Activated CD4-positive, alpha-beta T cell treated with anti-CD3 and anti-CD28 coated beads for 48 hours (primary cell): ENCODE measurements at regions not wholly inside any gene's neighbourhood (a gene's known extent, or its start where the extent isn't known, plus 50 kb on each side); places are given as distances from the start of the nearest gene placed in this dataset.
"Not testable (repeated sequence)": the region's sequence is repeated elsewhere in the genome, so short reads cannot be mapped to it uniquely, and the experiment has no call there.

Experiments used
- DNase-seq: peaks from one replicate; pipeline ENCODE4 v3.0.0-alpha.2; 2020

DNA sequence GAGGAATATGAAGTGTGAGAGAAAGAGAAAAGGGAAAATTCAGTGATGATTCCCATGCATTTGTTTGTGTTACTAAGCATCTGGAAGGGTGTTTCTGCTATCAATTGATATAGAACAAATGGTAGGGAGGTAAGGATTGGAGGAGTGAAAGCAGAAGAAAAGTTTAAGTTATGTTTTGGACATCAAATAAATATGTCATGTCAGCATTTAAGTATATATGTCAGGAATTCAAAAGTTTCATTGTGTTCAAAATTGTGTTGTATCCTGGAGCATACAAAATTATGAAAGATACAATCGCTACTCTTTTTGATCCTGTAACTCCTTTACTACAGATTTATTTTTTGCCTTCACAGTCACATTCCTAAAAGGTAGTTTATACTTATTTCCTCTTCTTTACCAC lies 885.8 kb downstream of the KCNA4 start:
- DNase-seq, result no peak

DNA sequence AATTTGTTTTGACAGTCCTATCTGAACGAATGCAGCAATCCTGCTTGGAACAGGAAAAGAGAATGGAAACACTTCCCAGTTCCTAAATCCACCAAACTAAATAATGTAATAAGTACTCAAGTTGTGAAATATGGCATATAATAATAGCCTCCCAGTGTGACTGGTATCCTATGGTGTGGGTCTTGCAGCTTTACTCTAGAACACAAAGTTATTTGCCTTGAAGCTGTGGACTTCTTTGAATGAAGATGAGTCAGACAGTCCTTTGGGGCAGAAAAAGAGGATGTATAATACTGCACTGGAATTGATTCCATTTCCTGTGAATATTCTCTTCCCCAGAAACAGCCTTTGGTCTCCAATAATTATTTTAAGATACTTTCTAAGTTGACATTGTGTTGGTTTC lies 887.0 kb downstream of the KCNA4 start:
- no peak for DNase-seq

DNA sequence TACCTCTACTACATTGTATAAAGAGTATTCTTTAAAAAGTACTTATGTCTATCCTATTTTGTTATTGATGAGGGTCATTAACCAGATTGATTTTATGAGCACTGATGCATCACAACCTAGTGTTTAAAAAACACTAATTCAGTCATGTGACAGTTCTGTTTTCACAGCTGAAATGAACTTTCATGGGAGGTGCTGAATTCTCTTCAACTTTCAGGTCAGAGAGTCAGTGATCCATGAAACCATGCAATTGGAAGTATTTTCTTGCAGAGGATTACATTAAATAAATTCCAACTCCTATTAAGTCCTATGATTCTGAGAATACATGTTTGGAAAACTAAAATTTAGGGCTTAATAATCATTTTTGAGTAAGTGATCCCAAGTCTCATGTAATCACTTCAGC lies 889.4 kb downstream of the KCNA4 start:
- no peak for DNase-seq

DNA sequence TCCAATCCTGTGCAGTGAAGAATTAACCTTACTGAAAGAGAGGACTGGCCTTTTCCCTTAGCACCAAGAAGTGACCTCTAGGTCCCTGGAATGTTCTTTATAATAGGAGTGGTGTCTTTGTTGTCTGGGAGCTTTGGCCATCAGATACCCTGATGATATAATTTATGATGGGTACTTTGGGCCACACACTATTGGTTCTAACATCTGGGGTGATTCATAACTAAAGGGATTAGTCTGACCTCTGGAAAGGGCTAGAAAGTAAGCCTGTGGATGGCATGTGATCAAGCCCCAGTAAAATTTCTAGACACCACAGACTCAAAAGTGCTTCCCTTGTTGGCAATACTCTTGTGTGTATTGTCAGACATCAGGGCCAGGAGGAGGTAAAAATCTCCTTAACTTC lies 891.2 kb downstream of the KCNA4 start:
- DNase-seq, result no peak

DNA sequence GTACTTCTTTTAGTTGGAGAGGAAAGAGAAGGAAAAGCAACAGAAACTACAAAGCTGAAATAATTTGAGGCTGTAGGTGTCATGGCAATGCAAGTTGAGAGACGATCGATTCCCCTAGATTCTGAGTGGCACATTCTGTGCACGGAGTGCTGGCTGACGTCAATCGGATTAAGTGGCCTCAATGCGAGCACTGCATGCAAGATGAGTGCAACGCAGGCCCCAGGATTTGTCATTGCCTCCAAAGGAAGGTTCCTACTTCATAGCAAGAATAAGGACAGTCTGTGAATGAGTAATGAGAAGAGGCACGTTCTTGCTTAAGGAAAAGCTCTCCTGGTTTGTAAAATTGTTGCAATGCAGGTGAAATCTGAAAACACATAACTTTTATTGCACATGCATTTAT lies 892.4 kb downstream of the KCNA4 start:
- DNase-seq, result no peak

DNA sequence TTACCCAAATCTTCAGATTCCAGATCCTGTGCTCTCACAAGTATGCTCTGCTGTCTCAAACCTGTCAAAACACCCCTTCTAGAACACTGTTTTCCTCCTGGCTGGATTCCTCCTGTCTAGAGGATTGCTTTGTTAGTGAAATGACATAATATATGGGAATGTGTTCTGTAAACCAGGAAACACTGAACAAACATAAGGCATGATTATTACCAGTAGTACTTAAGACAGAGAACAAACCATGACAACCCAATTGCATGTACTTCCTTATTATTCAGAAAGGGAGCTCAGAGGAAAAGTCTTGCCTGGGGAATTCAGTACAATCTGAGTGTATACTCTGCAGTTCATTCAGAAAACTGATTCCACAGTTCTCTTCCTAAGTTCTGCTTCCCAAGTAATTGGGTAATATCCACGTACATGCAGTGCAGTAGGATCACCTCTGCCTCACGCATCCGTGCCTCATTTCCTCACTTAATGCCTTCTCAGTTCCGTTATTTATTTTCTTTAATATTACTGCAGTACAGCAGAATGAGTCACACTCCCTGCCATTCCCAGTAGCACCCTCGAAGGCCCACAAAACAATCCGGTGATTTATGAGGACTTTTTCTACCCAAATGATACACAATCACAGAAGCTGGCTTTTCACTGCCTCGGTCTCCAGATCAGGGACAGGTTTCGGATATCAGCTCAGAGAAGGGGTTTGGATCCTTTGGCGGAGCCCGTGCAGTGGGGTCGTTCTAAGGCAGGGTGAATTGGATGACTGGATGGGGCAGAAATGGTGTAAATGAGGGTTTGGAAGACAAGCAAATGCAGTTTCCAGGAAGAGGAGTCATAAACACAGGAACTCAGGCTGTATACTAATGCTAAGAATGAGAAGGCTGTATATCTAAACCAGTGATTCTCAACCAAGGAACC lies 896.9 kb downstream of the KCNA4 start:
- DNase-seq, result no peak

DNA sequence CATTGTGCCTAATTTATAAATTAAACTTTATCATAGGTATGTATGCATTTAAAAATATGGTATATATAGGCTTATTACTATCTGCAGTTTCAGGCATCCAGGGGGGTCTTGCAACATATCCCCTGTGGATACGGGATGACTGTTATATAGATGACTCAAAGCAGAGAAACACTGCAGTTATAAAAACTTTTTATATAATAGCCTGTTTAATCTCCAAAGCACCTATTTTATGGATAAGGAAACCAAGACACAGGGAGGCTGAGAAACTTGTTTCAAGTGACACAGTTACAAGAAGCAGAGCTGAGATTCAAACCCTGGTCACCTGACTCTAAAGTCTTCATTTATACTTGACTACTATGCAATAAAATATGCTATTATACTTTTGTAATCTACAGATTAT lies 897.7 kb downstream of the KCNA4 start:
- DNase-seq, result no peak

DNA sequence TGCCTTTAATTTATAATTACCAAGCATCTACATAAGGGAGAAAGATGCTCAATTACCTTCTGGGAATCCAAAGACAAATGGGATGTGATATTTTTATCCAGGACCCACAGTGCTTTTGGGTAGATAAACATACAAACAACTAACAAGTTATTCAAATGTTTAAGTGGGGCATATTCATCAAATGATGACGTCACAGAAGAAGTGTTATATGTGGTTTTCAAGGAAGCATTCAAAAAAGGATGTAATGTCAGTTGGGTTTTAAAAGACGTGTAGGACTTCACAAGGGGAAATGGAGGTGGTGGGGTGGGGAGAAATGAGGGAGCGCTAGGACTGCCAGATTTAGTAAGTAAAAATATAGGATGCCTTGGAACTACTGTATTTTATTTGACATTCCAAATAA lies 915.9 kb downstream of the KCNA4 start:
- DNase-seq, result no peak

DNA sequence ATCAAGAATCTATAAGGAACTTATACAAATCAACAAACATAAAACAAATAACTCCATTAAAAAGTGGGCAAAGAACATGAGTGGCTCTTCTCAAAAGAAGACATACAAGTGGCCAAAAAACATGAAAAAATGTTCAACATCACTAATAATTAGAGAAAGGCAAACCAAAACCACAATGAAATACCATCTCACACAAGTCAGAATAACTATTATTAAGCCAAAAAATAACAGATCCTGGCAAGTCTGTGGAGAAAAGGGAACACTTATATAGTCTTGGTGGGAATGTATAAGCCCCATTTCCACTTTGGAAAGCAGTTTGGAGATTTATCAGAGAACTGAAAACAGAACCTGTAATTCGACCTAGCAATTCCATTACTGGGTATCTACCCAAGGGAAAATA lies 921.0 kb downstream of the KCNA4 start:
- DNase-seq, result no peak

DNA sequence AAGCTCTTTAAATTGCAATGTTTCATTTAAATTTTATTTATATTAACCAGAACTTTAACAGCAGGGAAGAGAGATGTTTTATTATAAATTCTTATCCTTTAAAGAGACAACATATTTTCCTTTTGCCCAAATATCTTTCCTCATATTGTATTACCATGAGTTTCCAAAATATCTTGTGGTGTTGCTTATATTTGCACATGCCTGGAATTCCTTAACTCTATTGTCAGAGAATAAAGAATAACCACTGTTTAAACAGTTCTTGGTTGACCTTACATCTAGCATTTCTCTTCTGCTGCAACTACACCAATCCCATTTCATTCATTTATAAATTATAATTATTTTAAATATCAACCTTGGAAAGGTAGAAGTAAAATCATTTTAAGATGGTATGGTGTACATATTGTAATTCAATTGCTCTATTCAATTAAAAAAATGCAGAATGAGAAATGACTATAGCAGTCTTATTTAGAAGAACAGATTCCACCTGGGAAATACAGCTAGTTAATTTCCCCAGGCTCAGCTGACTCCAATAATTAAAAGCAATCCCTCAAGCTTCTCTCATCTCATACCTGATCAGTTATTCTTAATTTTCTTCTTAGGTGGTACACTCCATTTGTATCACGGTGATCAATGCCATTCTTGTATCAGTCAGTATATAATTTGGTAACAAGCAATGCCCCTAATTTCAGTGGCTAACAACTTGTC lies 923.3 kb downstream of the KCNA4 start:
- DNase-seq, result no peak

DNA sequence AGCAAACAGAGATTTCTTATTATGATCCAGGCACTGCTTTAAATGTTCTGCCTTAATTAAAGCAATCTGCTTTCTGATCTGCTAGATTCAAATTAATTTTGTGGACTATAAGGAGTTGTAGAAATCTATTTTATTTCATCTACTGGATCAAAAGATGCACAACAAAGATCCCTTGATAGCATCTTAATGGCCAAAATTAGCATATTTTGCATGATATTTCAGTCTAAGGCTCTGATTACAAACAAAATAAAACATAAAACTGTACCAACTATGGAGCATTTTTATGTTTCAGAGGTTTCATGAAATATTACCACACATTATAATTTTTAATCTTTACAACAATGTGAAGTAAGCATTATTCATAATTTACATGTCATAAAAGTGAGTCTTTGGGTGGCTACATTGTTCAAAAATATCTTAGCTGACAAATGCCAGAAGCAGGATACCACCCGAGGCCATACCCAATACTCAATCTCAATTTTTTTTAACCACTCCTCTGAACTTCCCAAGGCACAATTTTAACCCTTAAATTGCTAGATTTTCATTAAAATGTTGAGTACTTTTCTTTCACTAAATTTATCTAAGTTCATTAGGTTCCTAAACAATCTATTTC lies 929.5 kb downstream of the KCNA4 start:
- DNase-seq, result no peak

DNA sequence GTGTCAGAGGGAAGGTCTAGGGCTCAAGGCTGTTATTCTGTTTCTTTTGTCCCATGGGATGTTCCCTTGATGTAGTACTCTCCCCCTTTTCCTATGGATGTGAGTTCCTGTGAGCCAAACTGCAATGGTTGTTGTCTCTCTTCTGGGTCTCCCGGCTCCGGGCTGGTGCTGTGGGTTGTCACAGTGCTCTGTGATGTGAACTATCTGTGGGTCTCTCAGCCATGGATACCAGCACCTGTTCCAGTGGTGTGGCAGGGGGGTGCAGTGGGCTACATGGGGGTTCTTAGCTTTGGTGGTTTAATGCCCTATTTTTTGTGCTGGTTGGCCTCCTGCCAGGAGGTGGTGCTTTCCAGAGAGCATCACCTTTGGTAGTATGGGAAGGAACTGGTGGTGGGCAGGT lies 941.1 kb downstream of the KCNA4 start:
- no peak for DNase-seq

DNA sequence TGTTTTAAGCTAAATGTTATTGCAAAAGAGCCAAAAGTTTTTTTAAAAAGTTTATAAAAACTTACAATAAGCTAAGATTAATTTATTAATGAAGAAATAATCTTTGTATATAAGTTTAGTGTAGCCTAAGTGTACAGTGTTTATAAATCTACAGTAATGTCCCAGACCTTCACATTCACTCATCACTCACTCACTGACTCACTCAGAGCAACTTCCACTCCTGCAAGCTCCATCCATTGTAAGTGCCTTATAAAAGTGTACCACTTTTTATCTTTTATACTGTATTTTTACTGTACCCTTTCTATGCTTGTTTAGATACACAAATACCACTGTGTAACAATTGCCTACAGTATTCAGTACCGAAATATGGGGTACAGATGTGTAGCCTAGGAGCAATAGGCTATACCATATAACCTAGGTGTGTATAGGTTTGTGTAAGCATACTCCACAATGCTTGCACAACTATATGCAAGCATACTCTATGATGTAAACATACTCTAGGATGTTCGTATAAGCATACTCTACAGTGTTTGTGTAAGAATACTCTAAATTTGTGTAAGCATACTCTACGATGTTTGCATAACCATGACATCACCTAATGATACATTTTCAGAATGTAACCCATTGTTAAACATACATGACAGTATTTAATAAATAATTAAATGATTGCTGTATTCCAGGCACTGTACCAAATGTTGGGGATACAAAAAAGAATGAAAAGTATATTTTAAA lies 953.0 kb downstream of the KCNA4 start:
- no peak for DNase-seq

DNA sequence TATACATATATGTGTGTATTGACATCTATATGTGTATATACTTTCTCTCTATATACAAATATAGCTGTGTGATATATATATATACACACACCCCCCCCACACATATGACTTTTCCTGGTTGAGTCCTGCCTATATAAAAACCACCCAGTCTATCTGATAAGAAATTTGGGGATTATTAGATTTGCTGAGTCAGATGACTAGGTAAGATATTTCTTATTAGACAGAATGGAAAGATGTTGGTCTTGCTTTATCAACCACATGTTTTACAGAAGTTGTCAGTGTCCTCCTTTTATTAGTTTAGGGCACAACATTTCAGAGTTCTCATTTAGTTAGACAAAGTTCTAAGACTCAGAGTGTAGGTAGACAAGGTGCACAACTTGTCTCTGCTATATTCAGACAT lies 953.3 kb downstream of the METTL15 start:
- DNase-seq, result no peak

DNA sequence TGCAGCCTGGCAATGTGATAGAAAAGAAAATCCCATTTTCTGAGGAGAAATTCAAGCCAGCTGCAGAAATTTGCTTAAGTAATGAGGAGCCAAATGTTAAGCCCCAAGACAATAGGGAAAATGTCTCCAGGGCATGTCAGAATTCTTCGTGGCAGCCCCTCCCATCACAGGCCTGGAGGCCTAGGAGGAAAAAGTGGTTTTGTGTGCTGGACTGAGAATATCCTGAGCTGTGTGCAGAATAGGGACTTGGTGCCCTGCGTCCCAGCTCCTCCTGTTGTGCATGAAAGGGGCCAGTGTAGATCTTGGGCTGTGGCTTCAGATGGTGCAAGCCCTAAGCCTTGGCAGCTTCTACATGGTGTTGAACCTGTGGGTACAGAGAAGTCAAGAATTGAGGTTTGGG lies 948.3 kb downstream of the METTL15 start:
- DNase-seq, result not testable (repeated sequence)

DNA sequence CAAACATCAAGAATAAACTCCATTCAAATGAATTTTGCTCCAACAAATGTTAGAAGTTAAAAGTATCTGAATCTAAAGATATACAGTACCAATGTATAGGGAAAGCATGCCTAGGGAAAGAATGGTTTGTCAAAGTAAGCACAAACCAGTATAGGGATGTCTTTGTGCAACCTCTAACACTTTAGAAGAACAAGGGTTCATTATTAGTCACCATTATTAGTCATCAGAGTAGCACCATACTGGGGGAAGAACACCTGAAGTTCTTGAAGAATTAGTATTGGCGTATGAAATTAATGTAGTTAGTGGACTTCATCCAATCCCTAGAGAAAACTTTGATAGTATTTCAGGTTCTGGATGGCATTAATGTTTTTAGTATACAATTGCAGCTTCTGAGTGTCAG lies 943.7 kb downstream of the METTL15 start:
- DNase-seq, result no peak

DNA sequence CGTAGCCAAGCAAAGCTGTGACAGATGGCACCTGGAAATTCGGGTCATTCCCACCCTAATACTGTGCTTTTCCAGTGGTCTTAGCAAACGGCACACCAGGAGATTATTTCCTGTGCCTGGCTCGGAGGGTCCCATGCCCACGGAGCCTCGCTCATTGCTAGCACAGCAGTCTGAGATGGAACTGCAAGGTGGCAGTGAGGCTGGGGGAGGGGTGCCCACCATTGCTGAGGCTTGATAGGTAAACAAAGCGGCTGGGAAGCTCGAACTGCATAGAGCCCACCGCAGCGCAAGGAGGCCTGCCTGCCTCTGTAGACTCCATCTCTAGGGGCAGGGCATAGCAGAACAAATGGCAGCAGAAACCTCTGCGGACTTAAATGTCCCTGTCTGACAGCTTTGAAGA lies 942.8 kb downstream of the METTL15 start:
- DNase-seq, result not testable (repeated sequence)

DNA sequence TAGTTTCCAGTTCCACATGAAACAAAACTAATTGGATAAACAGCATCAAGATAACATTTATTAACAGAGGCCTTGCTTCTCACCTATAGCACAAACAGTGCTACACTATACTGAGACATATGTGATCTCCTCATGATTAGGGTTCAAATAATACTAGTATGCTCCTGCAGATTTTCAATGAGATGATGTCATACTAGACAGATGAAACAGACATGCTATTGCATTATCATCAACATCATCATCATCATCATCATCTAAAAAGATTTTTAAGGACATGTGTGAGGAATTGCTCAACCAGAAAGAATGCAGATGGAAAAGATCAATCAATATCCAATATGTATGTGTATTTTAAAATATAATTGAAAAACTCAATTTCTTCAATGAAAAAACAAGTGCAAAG lies 932.3 kb downstream of the METTL15 start:
- no peak for DNase-seq

DNA sequence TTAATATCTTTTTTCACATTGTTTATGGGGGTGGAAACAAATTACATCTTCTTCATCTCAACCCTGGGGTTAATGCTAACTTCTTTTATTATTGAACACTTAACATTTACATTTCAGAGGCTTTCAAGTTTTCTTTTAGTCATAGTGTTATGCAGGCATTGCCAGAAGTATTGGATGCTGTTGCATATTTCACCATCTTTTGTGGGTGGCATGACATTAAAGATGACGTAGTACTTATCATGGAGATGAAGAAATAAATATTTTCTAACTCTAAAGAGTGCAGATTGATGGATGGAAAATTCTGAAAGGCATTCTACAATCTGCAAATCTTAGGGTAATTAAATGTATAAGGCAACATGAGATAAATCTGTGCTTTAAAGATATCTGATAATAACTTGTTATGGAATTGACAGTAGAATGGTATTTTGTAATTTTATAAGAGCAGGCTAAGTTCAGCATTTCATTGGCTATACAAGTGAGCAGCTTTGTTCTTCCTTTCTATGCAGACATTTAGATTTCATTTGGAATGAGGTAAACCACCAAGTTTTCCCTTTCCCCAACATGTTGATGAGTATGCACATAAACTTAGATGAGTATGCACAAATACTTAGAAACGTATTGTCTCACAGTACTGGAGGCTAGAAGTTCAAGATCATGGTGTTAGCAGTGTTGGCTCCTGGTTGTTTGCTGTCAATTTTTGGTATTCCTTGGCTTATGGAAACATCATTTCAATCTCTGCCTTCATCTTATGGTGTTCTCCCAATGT lies 924.4 kb downstream of the METTL15 start:
- DNase-seq, result no peak

DNA sequence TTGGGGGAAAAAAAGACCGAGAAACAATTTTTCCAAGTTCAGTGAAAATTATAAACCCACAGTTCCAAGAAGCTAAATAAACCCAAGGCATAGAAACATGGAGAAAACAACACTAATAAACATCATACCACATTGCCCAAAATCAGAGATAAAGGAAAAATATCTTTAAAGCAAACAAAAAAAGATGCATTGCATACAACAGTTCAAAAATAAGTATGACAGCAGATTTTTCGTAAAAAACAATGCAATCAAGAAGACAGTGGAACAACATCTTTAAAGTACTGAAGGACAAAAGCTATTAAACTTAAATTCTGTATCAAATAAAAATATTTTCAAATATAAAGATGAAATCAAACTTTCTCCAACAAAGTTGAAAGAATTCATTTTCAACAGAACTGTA lies 921.3 kb downstream of the METTL15 start:
- DNase-seq, result no peak

DNA sequence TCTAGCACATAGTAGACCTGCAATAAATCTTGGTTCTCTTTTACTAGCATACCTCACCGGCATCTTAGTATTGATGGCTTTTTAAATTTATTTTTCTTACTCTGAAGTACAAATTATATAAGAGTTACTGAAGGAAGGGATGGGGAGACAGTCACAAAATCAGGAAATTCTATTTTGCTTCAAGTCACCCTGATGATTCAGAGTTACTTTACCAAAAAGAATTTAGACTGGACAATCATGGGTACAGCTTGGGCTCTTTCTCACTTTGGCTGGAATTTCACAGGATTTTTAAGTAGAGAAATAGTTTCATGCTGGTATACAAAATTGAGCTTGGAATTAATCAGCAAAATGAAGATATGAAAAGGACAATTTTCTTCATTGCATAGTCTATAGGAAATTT lies 919.2 kb downstream of the METTL15 start:
- no peak for DNase-seq

DNA sequence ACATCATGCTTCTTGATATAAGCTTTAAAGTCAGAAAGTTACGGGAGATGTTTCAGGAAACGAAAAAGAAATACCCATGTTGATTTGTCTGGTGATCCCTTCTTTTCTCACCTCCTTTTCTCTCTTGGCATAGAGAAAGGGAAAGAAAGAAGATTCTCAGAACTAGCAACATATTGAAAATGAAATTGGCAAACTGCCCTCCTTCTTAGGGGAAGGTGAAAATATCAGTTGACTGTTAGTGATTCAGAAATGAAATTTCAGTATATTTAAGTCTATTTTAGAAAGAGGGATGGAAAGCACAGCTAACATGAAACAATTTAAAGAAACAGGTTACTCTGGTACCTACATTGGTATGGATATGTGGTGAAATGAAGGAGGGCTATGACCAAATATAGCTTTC lies 918.1 kb downstream of the METTL15 start:
- DNase-seq, result no peak

DNA sequence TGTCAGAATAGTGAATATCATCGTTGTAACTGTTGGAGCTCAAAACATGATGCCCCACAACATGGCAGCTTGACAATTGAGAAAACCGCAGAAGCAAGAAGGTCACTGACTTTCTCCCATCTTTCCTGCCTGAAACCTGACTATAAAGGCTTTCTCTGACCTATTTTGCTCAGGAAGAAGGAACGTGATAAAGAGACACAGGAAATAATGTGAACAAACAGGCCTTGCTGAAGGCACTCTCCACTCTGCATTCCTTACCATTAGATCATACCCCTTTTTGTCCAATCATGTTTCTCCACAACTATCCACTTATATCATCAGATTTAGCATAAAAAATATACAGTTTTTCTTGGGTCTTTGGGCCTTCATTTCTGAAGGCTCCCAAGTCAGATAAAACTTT lies 916.8 kb downstream of the METTL15 start:
- DNase-seq, result no peak
